HG03060 (cell line): ENCODE measurements at regions not wholly inside any gene's neighbourhood (a gene's known extent, or its start where the extent isn't known, plus 50 kb on each side); places are given as distances from the start of the nearest gene placed in this dataset.
"Not testable (repeated sequence)": the region's sequence is repeated elsewhere in the genome, so short reads cannot be mapped to it uniquely, and the experiment has no call there.

Source experiments
- ATAC-seq: cut with Tn5 transposase; IDR thresholded peaks from one replicate; pipeline ENCODE4 v1.9.1; 2021; ENCODE audit warnings: low read depth, moderate number of reproducible peaks; ENCODE audit not compliant: unreplicated experiment

GRCh38 chr7:4436936-4437335, 245.2 kb upstream of the FOXK1 start:
- ATAC-seq, result no peak

- no peak for ATAC-seq
These were observed 244.2 kb upstream of the FOXK1 start for GRCh38 chr7:4437916-4438315.

- ATAC-seq, result no peak
These were observed 243.3 kb upstream of the FOXK1 start for GRCh38 chr7:4438723-4439245.

GRCh38 chr7:4439444-4439843, 242.7 kb upstream of the FOXK1 start:
- ATAC-seq, result no peak

- no peak for ATAC-seq
These were observed 238.0 kb upstream of the FOXK1 start for GRCh38 chr7:4444106-4444505.

- no peak for ATAC-seq
These were observed 236.3 kb upstream of the FOXK1 start for GRCh38 chr7:4445777-4446176.

- ATAC-seq, result no peak
These were observed 232.8 kb upstream of the FOXK1 start for GRCh38 chr7:4449263-4449662.

- ATAC-seq, result no peak
These were observed 231.6 kb upstream of the FOXK1 start for GRCh38 chr7:4450483-4450882.

- no peak for ATAC-seq
These were observed 221.5 kb upstream of the FOXK1 start for GRCh38 chr7:4460597-4460996.

GRCh38 chr7:4461531-4461930, 220.6 kb upstream of the FOXK1 start:
- no peak for ATAC-seq

GRCh38 chr7:4468320-4469102, 213.6 kb upstream of the FOXK1 start:
- ATAC-seq, result no peak

- no peak for ATAC-seq
These were observed 211.8 kb upstream of the FOXK1 start for GRCh38 chr7:4470246-4470645.

- ATAC-seq, result no peak
These were observed 209.4 kb upstream of the FOXK1 start for GRCh38 chr7:4472728-4473127.

- no peak for ATAC-seq
These were observed 202.6 kb upstream of the FOXK1 start for GRCh38 chr7:4479367-4480039.

GRCh38 chr7:4480131-4480530, 202.0 kb upstream of the FOXK1 start:
- ATAC-seq, result not testable (repeated sequence)

GRCh38 chr7:4483851-4484250, 198.2 kb upstream of the FOXK1 start:
- ATAC-seq, result no peak

GRCh38 chr7:4484545-4484944, 197.6 kb upstream of the FOXK1 start:
- no peak for ATAC-seq

GRCh38 chr7:4486907-4487306, 195.2 kb upstream of the FOXK1 start:
- no peak for ATAC-seq

GRCh38 chr7:4496911-4497310, 185.2 kb upstream of the FOXK1 start:
- ATAC-seq, result not testable (repeated sequence)

GRCh38 chr7:4500812-4501211, 181.3 kb upstream of the FOXK1 start:
- ATAC-seq, result no peak

GRCh38 chr7:4507886-4508285, 174.2 kb upstream of the FOXK1 start:
- ATAC-seq, result not testable (repeated sequence)

GRCh38 chr7:4513450-4513849, 168.6 kb upstream of the FOXK1 start:
- no peak for ATAC-seq
